HUES48 (cell line): ENCODE measurements at regions not wholly inside any gene's neighbourhood (a gene's known extent, or its start where the extent isn't known, plus 50 kb on each side); places are given as distances from the start of the nearest gene placed in this dataset.
"Not testable (repeated sequence)": the region's sequence is repeated elsewhere in the genome, so short reads cannot be mapped to it uniquely, and the experiment has no call there.

Source experiments
- H3K27ac ChIP-seq: one replicate; pipeline ENCODE4 v1.7.0; 2013; ENCODE audit warnings: low read depth, low read length, inconsistent platforms
- H3K27me3 ChIP-seq: 2 replicates; pipeline ENCODE4 v1.6.1; 2013; ENCODE audit warnings: mild to moderate bottlenecking, low read length; ENCODE audit not compliant: control insufficient read depth, insufficient read depth
- H3K36me3 ChIP-seq: 2 replicates; pipeline ENCODE4 v1.6.1; 2013; ENCODE audit warnings: low read length; ENCODE audit not compliant: control insufficient read depth, insufficient read depth
- H3K4me1 ChIP-seq: 2 replicates; pipeline ENCODE4 v1.6.1; 2013; ENCODE audit warnings: mild to moderate bottlenecking, low read length; ENCODE audit not compliant: control insufficient read depth, insufficient read depth
- H3K4me3 ChIP-seq: 2 replicates; pipeline ENCODE4 v1.5.1; 2013; ENCODE audit warnings: mild to moderate bottlenecking, low read depth, low read length
- H3K9ac ChIP-seq: 2 replicates; pipeline ENCODE4 v1.6.1; 2013; ENCODE audit warnings: mild to moderate bottlenecking, low read depth, low read length, moderate library complexity
- H3K9me3 ChIP-seq: 2 replicates; pipeline ENCODE4 v1.6.1; 2013; ENCODE audit warnings: low read length; ENCODE audit not compliant: control insufficient read depth, insufficient read depth

GRCh38 chr5:167296661-167297060 is 994.8 kb upstream of the WWC1 start:
- Histone ChIP-seq H3K4me1 (peaks cover 36% of the 10 kb centered on the region), H3K9me3 (peaks cover 3% of the 10 kb centered on the region; the same call in 1 of the 2 replicates), H3K9ac (no peak overlapping the region), H3K27me3 (no peaks in the 10 kb centered on the region), H3K27ac (peak overlapping the region; percentile 97), H3K4me3 (no peak overlapping the region; the same call in 1 of the 2 replicates), H3K36me3 (no peaks in the 10 kb centered on the region)

DNA sequence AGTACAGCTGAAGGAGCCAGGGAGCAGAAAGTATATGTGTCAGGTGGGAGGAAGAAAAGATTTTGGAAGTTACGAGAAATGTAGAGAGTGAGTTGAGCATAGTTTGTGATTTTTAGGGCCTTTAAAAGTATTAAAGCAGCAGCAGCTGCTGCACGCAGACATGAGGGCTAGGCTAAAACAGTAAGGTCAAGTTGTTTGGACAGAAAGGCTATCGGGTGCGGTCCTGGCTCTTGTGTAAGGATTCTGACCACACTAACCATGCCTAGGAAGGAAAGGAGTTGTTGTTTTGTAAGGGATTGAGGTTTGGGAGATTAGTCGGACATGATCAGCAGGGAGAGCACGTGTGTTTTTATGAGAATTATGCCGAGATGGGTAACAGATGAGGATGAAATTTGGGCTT is 991.6 kb upstream of the WWC1 start:
- H3K9me3 ChIP-seq, H3K27ac ChIP-seq, H3K4me3 ChIP-seq, H3K9ac ChIP-seq, H3K36me3 ChIP-seq, H3K27me3 ChIP-seq: not testable (repeated sequence)
- peaks cover 36% of the 10 kb centered on the region for H3K4me1 ChIP-seq

- H3K9ac ChIP-seq = no peak overlapping the region
- H3K4me1 ChIP-seq = peaks cover 36% of the 10 kb centered on the region
- no peaks in the 10 kb centered on the region for H3K27me3 ChIP-seq
- H3K9me3 ChIP-seq = no peaks in the 10 kb centered on the region
- no peaks in the 10 kb centered on the region for H3K36me3 ChIP-seq
- H3K4me3 ChIP-seq = no peak overlapping the region
- no peak overlapping the region for H3K27ac ChIP-seq
These were observed 987.9 kb upstream of the WWC1 start for GRCh38 chr5:167303582-167303981.

DNA sequence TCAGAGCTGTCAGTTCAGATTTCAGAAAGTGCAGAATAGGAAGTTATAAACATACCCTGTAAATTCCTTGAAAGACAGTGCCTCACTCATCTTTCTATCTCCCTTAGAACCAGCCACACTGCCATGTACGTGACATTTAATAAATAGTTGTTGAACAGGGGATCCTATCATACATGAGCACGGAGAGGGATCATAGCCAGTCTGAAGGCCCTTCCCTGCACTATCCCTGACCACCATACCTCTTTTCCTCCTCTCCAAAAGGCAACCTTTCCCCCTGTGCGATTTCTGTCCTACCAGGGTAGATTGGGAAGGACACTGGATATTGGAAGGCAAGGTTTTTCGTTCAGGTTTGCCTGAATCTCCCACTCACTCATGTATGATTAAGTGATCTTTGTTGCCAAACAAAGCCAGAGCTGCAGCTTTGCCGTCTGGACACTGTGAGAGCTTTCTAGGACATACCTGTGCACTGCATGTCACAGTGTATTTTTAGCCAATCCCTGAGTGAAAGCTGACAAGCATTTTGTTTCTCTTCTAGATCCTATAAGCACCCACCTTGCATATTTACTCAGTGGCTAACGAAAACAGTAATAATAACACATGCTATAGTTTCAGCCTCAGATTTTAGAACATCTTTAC is 986.5 kb upstream of the WWC1 start:
- Histone ChIP-seq H3K4me1 (peaks cover 36% of the 10 kb centered on the region), H3K27ac (peak overlapping the region; percentile 60), H3K9me3 (no peaks in the 10 kb centered on the region), H3K4me3 (0 out of 2 replicates have a peak overlapping the region, but pooled peaks have one; percentile 6), H3K27me3 (no peaks in the 10 kb centered on the region), H3K36me3 (no peaks in the 10 kb centered on the region), H3K9ac (no peak overlapping the region)

DNA sequence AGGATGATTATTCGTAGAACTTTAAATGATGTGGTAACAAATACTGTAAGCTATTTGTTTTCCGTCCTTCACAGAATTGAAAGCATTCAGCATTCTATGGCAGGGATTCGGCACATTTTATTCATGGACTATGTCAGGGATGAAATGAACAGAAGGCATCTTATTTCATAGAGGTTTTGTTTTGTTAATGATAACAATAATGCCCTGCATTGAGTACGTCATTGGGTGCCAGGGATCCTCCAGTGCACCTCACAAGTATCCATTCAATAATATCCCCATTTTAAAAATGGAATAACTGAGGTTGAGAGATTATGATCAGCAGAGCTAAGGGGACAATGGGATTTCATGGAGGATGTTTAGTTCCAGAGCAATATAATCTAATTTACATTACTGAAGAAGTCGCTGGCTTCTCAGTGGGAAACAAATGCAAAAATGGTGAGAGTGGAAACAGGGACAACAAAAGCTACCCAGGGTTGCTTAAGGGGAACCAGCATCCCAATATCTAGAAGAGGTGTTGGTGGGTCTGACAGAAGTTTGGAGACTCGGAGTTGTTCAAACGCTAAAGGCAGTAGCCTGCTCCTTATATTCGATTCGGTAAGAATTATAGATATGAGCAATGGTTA is 985.7 kb upstream of the WWC1 start:
- Histone ChIP-seq H3K36me3 (no peaks in the 10 kb centered on the region), H3K9me3 (no peaks in the 10 kb centered on the region), H3K27ac (peak overlapping the region; percentile 60), H3K4me3 (0 out of 2 replicates have a peak overlapping the region, but pooled peaks have one; percentile 6), H3K9ac (no peak overlapping the region), H3K4me1 (peaks cover 36% of the 10 kb centered on the region), H3K27me3 (no peaks in the 10 kb centered on the region)

DNA sequence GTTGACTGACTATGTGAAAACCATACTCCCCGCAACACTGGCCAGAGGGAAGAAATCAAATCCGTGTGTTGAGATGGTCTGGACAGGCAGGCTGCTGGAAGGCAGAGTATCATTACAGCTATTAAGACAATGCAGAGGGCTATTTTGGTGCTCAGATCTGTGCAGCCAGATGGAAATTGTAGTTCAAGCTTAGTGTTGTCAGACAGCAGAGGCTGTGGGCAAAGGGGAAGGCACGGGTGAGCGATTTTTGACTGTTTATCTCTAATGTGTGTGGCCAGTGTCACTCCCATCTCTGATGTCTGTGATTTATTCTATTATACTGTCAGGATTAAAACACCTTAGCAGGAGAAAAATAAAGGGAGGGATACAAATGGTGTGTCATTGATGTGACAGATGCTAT is 984.4 kb upstream of the WWC1 start:
- Histone ChIP-seq H3K36me3 (no peaks in the 10 kb centered on the region), H3K4me1 (peaks cover 36% of the 10 kb centered on the region), H3K4me3 (no peak overlapping the region), H3K27me3 (no peaks in the 10 kb centered on the region), H3K27ac (no peak overlapping the region), H3K9ac (no peak overlapping the region), H3K9me3 (no peaks in the 10 kb centered on the region)

DNA sequence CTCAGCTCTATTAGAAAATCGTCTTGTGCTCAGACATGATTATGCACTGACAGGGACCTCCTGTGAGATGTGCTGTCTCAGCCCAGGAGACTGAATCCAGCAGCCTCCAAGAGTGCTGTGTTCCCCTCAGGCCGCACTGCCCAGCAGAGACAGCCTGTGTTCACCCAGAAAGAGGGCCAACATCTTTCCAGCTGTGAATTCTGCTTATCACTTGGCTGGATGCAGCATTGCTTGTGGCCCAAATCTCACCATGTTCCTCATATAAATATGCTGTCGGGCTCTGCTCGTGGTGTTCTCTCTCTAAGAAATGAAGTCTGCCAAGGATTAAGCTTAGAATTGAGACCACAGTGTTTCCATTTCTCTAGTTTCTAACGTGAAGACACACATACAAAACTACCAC is 983.0 kb upstream of the WWC1 start:
- Histone ChIP-seq H3K27ac (no peak overlapping the region), H3K4me1 (peaks cover 35% of the 10 kb centered on the region), H3K9ac (no peak overlapping the region), H3K9me3 (no peaks in the 10 kb centered on the region), H3K27me3 (no peaks in the 10 kb centered on the region), H3K36me3 (no peaks in the 10 kb centered on the region), H3K4me3 (no peak overlapping the region)

DNA sequence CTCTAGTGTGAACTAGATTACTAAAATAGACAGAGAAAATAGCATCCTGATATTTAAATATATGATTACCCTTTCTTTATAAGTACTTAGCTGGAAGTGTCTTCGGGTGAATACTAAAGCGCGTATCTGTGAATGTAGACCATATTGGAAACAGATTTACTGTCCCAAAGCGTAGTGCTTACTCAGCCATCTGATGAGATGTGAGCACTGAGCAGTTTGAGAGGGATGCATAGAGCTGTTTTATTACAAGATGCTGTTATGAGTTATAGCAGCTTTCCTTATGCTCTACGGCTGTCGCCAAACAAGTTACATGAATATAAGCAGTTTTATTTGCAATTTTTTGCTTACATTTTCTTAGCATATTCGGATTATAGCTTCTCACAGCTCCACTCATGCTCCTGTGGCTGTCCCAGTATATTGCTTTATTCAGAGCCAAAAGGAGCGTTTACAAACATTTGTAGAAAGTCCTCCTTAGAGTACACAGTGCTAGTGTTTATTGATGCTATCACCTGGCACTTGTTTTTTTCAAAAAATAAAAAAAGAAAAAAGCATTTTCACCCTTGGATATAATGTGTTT is 981.4 kb upstream of the WWC1 start:
- Histone ChIP-seq H3K27me3 (no peaks in the 10 kb centered on the region), H3K27ac (no peak overlapping the region), H3K9ac (no peak overlapping the region), H3K4me3 (no peak overlapping the region), H3K4me1 (peaks cover 19% of the 10 kb centered on the region), H3K36me3 (no peaks in the 10 kb centered on the region), H3K9me3 (no peaks in the 10 kb centered on the region)

DNA sequence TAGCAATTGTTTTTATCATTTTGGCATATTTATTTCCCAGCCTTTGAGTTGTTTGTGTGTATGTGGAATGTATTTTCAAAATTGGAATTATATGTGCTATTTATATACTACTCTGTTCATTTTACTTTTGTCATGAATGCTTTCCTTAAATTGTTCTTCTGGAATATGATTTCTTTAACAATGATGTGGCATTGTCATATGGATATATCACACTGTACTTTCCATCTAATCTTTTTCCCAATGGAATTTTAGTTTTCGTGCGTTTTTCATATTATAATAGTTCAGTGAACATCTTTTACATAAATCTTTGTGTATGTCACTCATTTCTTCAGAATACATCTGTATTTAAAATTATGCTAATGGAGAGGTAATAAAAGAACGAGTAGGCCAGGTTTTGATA is 980.1 kb upstream of the WWC1 start:
- Histone ChIP-seq H3K4me1 (peaks cover 7% of the 10 kb centered on the region), H3K36me3 (no peaks in the 10 kb centered on the region), H3K27me3 (no peaks in the 10 kb centered on the region), H3K9ac (no peak overlapping the region), H3K9me3 (no peaks in the 10 kb centered on the region), H3K27ac (no peak overlapping the region), H3K4me3 (no peak overlapping the region)

- Histone ChIP-seq H3K27ac (no peak overlapping the region), H3K4me3 (no peak overlapping the region), H3K9ac (no peak overlapping the region), H3K9me3 (no peaks in the 10 kb centered on the region), H3K4me1 (no peaks in the 10 kb centered on the region; the same call in 1 of the 2 replicates), H3K36me3 (no peaks in the 10 kb centered on the region), H3K27me3 (no peaks in the 10 kb centered on the region)
These were observed 979.2 kb upstream of the WWC1 start for GRCh38 chr5:167312225-167312624.

DNA sequence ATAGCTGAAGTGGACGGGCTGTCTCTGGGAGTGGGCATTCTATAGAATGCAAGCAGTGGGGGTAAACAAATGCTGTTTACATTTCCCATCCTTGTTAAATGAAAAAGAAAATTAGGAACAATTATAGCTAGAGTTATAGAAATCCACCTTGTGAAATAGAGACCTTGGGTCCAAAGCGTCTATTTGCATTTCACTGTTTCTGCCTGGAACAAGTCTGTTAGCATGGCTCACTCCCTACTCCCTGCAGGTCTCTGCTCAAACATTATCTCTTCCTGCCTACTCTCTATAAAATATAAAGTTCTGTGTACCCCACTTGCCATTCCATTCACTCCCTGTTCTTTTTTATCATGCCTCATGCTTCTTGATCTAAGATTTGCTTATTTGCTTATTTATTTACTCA is 975.7 kb upstream of the WWC1 start:
- H3K4me1 ChIP-seq = peaks cover 14% of the 10 kb centered on the region
- H3K9me3 ChIP-seq = no peaks in the 10 kb centered on the region
- no peaks in the 10 kb centered on the region for H3K36me3 ChIP-seq
- no peak overlapping the region for H3K9ac ChIP-seq
- H3K27me3 ChIP-seq = no peaks in the 10 kb centered on the region
- no peak overlapping the region for H3K4me3 ChIP-seq
- no peak overlapping the region for H3K27ac ChIP-seq
